DOHH2 (cell line): ENCODE measurements at regions not wholly inside any gene's neighbourhood (a gene's known extent, or its start where the extent isn't known, plus 50 kb on each side); places are given as distances from the start of the nearest gene placed in this dataset.

ENCODE experiments used
- H3F3A ChIP-seq: fragments of 200-600 bp; sonication (generic), shearing (Covaris generic); 2 replicates; pipeline ENCODE4 v1.6.0; 2016; ENCODE audit warnings: antibody characterized with exemption, mild to moderate bottlenecking; ENCODE audit not compliant: control insufficient read depth, insufficient read depth
- H3K27ac ChIP-seq: fragments of 200-600 bp; sonication (generic); 2 replicates; pipeline ENCODE4 v1.5.1; 2014; ENCODE audit warnings: low read depth, mild to moderate bottlenecking, low read length, moderate library complexity
- H3K27me3 ChIP-seq: fragments of 200-600 bp; sonication (generic); 2 replicates; pipeline ENCODE4 v1.6.1; 2014; ENCODE audit warnings: mild to moderate bottlenecking, low read length, mixed read lengths; ENCODE audit not compliant: control insufficient read depth
- H3K36me3 ChIP-seq: fragments of 200-600 bp; sonication (generic); 2 replicates; pipeline ENCODE4 v1.6.1; 2014; ENCODE audit warnings: mild to moderate bottlenecking, low read length, moderate library complexity, mixed read lengths; ENCODE audit not compliant: control insufficient read depth
- H3K4me1 ChIP-seq: fragments of 200-600 bp; sonication (generic); 2 replicates; pipeline ENCODE4 v1.6.1; 2014; ENCODE audit warnings: mild to moderate bottlenecking, low read length, mixed read lengths; ENCODE audit not compliant: control insufficient read depth
- H3K4me2 ChIP-seq: fragments of 200-600 bp; sonication (generic); 2 replicates; pipeline ENCODE4 v1.6.0; 2014; ENCODE audit warnings: mild to moderate bottlenecking, low read length, moderate library complexity
- H3K4me3 ChIP-seq: fragments of 200-600 bp; sonication (generic); 2 replicates; pipeline ENCODE4 v1.5.1; 2014; ENCODE audit warnings: mild to moderate bottlenecking, low read length, mixed read lengths
- H3K79me2 ChIP-seq: fragments of 200-600 bp; sonication (generic); 2 replicates; pipeline ENCODE4 v1.6.1; 2014; ENCODE audit warnings: mild to moderate bottlenecking, low read length, mixed read lengths; ENCODE audit not compliant: control insufficient read depth
- H3K9me2 ChIP-seq: fragments of 200-600 bp; sonication (generic); replicated peaks from 2 replicates; pipeline ENCODE4 v1.6.1; 2014; ENCODE audit warnings: mild to moderate bottlenecking, low read length, mixed read lengths; ENCODE audit not compliant: control insufficient read depth
- H3K9me3 ChIP-seq: fragments of 200-600 bp; sonication (generic); 2 replicates; pipeline ENCODE4 v1.6.1; 2014; ENCODE audit warnings: antibody characterized with exemption, low read length, mixed read lengths; ENCODE audit not compliant: control insufficient read depth, insufficient read depth
- H4K20me1 ChIP-seq: fragments of 200-600 bp; sonication (generic); 2 replicates; pipeline ENCODE4 v1.6.0; 2014; ENCODE audit warnings: low read depth, mild to moderate bottlenecking, antibody characterized with exemption, low read length, moderate library complexity; ENCODE audit not compliant: control insufficient read depth, insufficient read depth
- EZH2phosphoT487 ChIP-seq: fragments of 200-600 bp; sonication (generic); IDR thresholded peaks from 2 replicates; pipeline ENCODE4 v1.6.1; 2017; ENCODE audit warnings: borderline replicate concordance, mild to moderate bottlenecking, antibody characterized with exemption, low read length, moderate library complexity, mixed read lengths
- TF ChIP-seq, protein P1 (sequence below): fragments of 200-600 bp; sonication (generic); IDR thresholded peaks from one replicate; pipeline ENCODE4 v1.5.1; 2014; ENCODE audit warnings: antibody characterized with exemption, mild to moderate bottlenecking, low read depth, low read length; ENCODE audit not compliant: poor library complexity, severe bottlenecking

DNA sequence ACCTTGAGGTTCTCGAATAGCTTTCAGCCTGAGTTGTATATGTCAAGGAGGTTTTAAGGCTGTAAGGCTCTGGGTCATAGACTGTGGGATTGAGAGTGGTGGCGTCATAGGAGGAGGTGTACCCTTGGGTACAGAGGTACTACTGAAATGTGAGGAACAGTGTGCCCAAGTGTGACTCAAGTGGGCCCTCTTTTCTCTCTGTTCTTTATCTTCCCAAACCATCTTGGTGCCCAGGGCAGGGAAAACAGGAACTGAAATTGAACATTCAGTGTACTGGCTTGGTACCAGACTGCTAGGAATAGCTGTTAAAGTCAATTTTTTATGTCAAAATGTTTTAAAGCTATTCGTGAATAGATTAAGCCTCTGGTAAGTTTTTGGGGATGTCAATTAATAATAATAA is 136.2 kb upstream of the RPS6KA3 start:
- Histone ChIP-seq H3K9me3 (no peaks in the 10 kb centered on the region), H3K4me3 (no peak overlapping the region), H3K9me2 (no peaks in the 10 kb centered on the region), H3K4me2 (no peak overlapping the region), H3F3A (no peaks in the 10 kb centered on the region), H3K36me3 (no peaks in the 10 kb centered on the region), H3K27me3 (no peaks in the 10 kb centered on the region), H3K79me2 (no peaks in the 10 kb centered on the region), H4K20me1 (no peaks in the 10 kb centered on the region), H3K4me1 (no peaks in the 10 kb centered on the region), H3K27ac (no peak overlapping the region)
- TF ChIP-seq EZH2phosphoT487: no peak
- TF ChIP-seq, protein P1, sequence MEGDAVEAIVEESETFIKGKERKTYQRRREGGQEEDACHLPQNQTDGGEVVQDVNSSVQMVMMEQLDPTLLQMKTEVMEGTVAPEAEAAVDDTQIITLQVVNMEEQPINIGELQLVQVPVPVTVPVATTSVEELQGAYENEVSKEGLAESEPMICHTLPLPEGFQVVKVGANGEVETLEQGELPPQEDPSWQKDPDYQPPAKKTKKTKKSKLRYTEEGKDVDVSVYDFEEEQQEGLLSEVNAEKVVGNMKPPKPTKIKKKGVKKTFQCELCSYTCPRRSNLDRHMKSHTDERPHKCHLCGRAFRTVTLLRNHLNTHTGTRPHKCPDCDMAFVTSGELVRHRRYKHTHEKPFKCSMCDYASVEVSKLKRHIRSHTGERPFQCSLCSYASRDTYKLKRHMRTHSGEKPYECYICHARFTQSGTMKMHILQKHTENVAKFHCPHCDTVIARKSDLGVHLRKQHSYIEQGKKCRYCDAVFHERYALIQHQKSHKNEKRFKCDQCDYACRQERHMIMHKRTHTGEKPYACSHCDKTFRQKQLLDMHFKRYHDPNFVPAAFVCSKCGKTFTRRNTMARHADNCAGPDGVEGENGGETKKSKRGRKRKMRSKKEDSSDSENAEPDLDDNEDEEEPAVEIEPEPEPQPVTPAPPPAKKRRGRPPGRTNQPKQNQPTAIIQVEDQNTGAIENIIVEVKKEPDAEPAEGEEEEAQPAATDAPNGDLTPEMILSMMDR: no peak

- Histone ChIP-seq H3K9me2 (no peaks in the 10 kb centered on the region), H3K4me2 (no peak overlapping the region), H3K79me2 (no peaks in the 10 kb centered on the region), H3K27me3 (peaks cover 2% of the 10 kb centered on the region), H3F3A (no peaks in the 10 kb centered on the region), H3K4me1 (no peaks in the 10 kb centered on the region), H4K20me1 (no peaks in the 10 kb centered on the region), H3K36me3 (no peaks in the 10 kb centered on the region), H3K9me3 (no peaks in the 10 kb centered on the region), H3K4me3 (no peak overlapping the region), H3K27ac (no peak overlapping the region)
- TF ChIP-seq, protein P1: no peak
- TF ChIP-seq EZH2phosphoT487: no peak
Observed at GRCh38 chrX:20399728-20400414, 133.2 kb upstream of the RPS6KA3 start.

GRCh38 chrX:20397587-20397986 is 130.9 kb upstream of the RPS6KA3 start:
- H3K9me3 ChIP-seq: no peaks in the 10 kb centered on the region
- no peaks in the 10 kb centered on the region for H4K20me1 ChIP-seq
- H3K4me1 ChIP-seq: no peaks in the 10 kb centered on the region
- peaks cover 5% of the 10 kb centered on the region for H3K27me3 ChIP-seq
- H3K4me2 ChIP-seq: no peak overlapping the region
- no peaks in the 10 kb centered on the region for H3F3A ChIP-seq
- H3K9me2 ChIP-seq: no peaks in the 10 kb centered on the region
- no peak overlapping the region for H3K27ac ChIP-seq
- no peaks in the 10 kb centered on the region for H3K36me3 ChIP-seq
- TF ChIP-seq, protein P1: no peak
- TF ChIP-seq EZH2phosphoT487: no peak
- H3K79me2 ChIP-seq: no peaks in the 10 kb centered on the region
- H3K4me3 ChIP-seq: no peak overlapping the region

DNA sequence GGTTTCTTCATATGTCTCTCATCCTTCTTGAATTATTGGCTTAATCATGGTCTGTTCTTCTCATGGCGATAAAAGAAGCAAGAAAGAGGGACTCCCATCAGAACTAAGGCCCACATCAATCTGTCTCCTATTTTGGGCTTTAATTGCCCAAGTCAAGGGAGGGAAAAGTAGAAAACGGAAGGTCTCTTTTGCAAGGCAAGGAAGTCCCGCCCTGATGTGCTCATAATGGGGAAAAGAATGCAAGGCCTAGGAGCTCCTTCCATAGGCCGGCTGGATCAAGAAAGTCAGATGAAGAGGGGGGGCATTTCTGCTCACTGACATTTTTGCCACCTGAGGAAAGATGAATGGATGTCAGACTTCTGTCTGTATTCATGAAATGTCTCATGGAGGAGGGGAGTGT is 127.7 kb upstream of the RPS6KA3 start:
- Histone ChIP-seq H3K36me3 (no peaks in the 10 kb centered on the region), H3K9me3 (no peaks in the 10 kb centered on the region), H3K27me3 (peaks cover 5% of the 10 kb centered on the region), H3K27ac (no peak overlapping the region), H3K79me2 (no peaks in the 10 kb centered on the region), H3F3A (no peaks in the 10 kb centered on the region), H3K4me1 (no peaks in the 10 kb centered on the region), H3K4me3 (no peak overlapping the region), H3K9me2 (no peaks in the 10 kb centered on the region), H4K20me1 (no peaks in the 10 kb centered on the region), H3K4me2 (no peak overlapping the region)
- TF ChIP-seq, protein P1: no peak
- no peak for TF ChIP-seq EZH2phosphoT487
